Activated naive CD4-positive, alpha-beta T cell treated with anti-CD3 and anti-CD28 coated beads, Interleukin-2, amount 10 ng/mL, durations not matched to agents 7 days and 5 days (primary cell): ENCODE measurements at regions not wholly inside any gene's neighbourhood (a gene's known extent, or its start where the extent isn't known, plus 50 kb on each side); places are given as distances from the start of the nearest gene placed in this dataset.

ENCODE experiments used
- CTCF ChIA-PET: fragments of 350-600 bp; sonication (Branson Sonifier 250); formaldehyde crosslinking; loops from one replicate; lab custom pipeline; 2021; ENCODE audit warnings: antibody characterized with exemption; lab: Charles Lee
- DNase-seq: peaks from one replicate; pipeline ENCODE4 v3.0.0-alpha.2; 2020
- H3K27ac Mint-ChIP-seq: one replicate; pipeline ENCODE4 v1.8.0; 2021; ENCODE audit warnings: mild to moderate bottlenecking, moderate library complexity, mixed read lengths
- H3K27me3 Mint-ChIP-seq: one replicate; pipeline ENCODE4 v1.8.0; 2021; ENCODE audit warnings: mild to moderate bottlenecking, mixed read lengths
- H3K36me3 Mint-ChIP-seq: one replicate; pipeline ENCODE4 v1.8.0; 2021; ENCODE audit warnings: mixed read lengths
- H3K4me1 Mint-ChIP-seq: one replicate; pipeline ENCODE4 v1.8.0; 2021; ENCODE audit warnings: mixed read lengths
- H3K4me3 Mint-ChIP-seq: one replicate; pipeline ENCODE4 v1.8.0; 2021; ENCODE audit warnings: mild to moderate bottlenecking, moderate library complexity, mixed read lengths
- H3K9me3 Mint-ChIP-seq: one replicate; pipeline ENCODE4 v1.8.0; 2021; ENCODE audit warnings: mixed read lengths

GRCh38 chr13:81487151-81487550 lies 1146.2 kb upstream of the SPRY2 start:
- peaks cover 4% of the 10 kb centered on the region for H3K9me3 Mint-ChIP-seq
- no peak for DNase-seq
- no peaks in the 10 kb centered on the region for H3K4me1 Mint-ChIP-seq
- H3K27me3 Mint-ChIP-seq, result no peaks in the 10 kb centered on the region
- H3K4me3 Mint-ChIP-seq, result no peak overlapping the region
- CTCF ChIA-PET, result no interaction called here
- H3K27ac Mint-ChIP-seq, result no peak overlapping the region
- no peaks in the 10 kb centered on the region for H3K36me3 Mint-ChIP-seq

- Mint-ChIP-seq H3K27ac (no peak overlapping the region), H3K36me3 (no peaks in the 10 kb centered on the region), H3K27me3 (no peaks in the 10 kb centered on the region), H3K4me3 (no peak overlapping the region), H3K9me3 (peaks cover 4% of the 10 kb centered on the region), H3K4me1 (no peaks in the 10 kb centered on the region)
- no peak for DNase-seq
- CTCF ChIA-PET, result no interaction called here
Observed at GRCh38 chr13:81480634-81481033, 1139.7 kb upstream of the SPRY2 start.

- H3K9me3 Mint-ChIP-seq, result peaks cover 9% of the 10 kb centered on the region
- H3K27me3 Mint-ChIP-seq, result no peaks in the 10 kb centered on the region
- H3K27ac Mint-ChIP-seq, result no peak overlapping the region
- H3K36me3 Mint-ChIP-seq, result no peaks in the 10 kb centered on the region
- no peak for DNase-seq
- H3K4me3 Mint-ChIP-seq, result no peak overlapping the region
- H3K4me1 Mint-ChIP-seq, result no peaks in the 10 kb centered on the region
- CTCF ChIA-PET, result no interaction called here
Observed at GRCh38 chr13:81473366-81473899, 1132.5 kb upstream of the SPRY2 start.

GRCh38 chr13:81458170-81458569 lies 1117.2 kb upstream of the SPRY2 start:
- H3K4me1 Mint-ChIP-seq, result no peaks in the 10 kb centered on the region
- H3K9me3 Mint-ChIP-seq, result peaks cover 9% of the 10 kb centered on the region
- no peaks in the 10 kb centered on the region for H3K27me3 Mint-ChIP-seq
- H3K27ac Mint-ChIP-seq, result no peak overlapping the region
- DNase-seq, result no peak
- H3K4me3 Mint-ChIP-seq, result no peak overlapping the region
- no peaks in the 10 kb centered on the region for H3K36me3 Mint-ChIP-seq
- CTCF ChIA-PET, result no interaction called here

- H3K4me3 Mint-ChIP-seq, result no peak overlapping the region
- no peak overlapping the region for H3K27ac Mint-ChIP-seq
- CTCF ChIA-PET, result no interaction called here
- no peak for DNase-seq
- no peaks in the 10 kb centered on the region for H3K36me3 Mint-ChIP-seq
- H3K9me3 Mint-ChIP-seq, result no peaks in the 10 kb centered on the region
- H3K27me3 Mint-ChIP-seq, result no peaks in the 10 kb centered on the region
- H3K4me1 Mint-ChIP-seq, result no peaks in the 10 kb centered on the region
Observed at GRCh38 chr13:81446441-81446840, 1105.5 kb upstream of the SPRY2 start.

- H3K4me1 Mint-ChIP-seq, result no peaks in the 10 kb centered on the region
- H3K4me3 Mint-ChIP-seq, result no peak overlapping the region
- no peak overlapping the region for H3K27ac Mint-ChIP-seq
- H3K27me3 Mint-ChIP-seq, result no peaks in the 10 kb centered on the region
- no peak for DNase-seq
- CTCF ChIA-PET, result no interaction called here
- no peaks in the 10 kb centered on the region for H3K9me3 Mint-ChIP-seq
- no peaks in the 10 kb centered on the region for H3K36me3 Mint-ChIP-seq
Observed at GRCh38 chr13:81442904-81443303, 1102.0 kb upstream of the SPRY2 start.

GRCh38 chr13:81425286-81425685 lies 1084.4 kb upstream of the SPRY2 start:
- H3K36me3 Mint-ChIP-seq, result no peaks in the 10 kb centered on the region
- H3K27ac Mint-ChIP-seq, result no peak overlapping the region
- no peaks in the 10 kb centered on the region for H3K4me1 Mint-ChIP-seq
- no peaks in the 10 kb centered on the region for H3K27me3 Mint-ChIP-seq
- DNase-seq, result no peak
- H3K9me3 Mint-ChIP-seq, result peaks cover 8% of the 10 kb centered on the region
- H3K4me3 Mint-ChIP-seq, result no peak overlapping the region
- CTCF ChIA-PET, result no interaction called here

- no peak overlapping the region for H3K27ac Mint-ChIP-seq
Observed at GRCh38 chr13:81409284-81409683, 1068.4 kb upstream of the SPRY2 start.

GRCh38 chr13:81408647-81409046 lies 1067.7 kb upstream of the SPRY2 start:
- Mint-ChIP-seq H3K4me1 (no peaks in the 10 kb centered on the region), H3K27me3 (no peaks in the 10 kb centered on the region)

More at GRCh38 chr13:81409284-81409683, 1068.4 kb upstream of the SPRY2 start:
- peaks cover 2% of the 10 kb centered on the region for H3K9me3 Mint-ChIP-seq
- H3K4me3 Mint-ChIP-seq, result no peak overlapping the region
- H3K27me3 Mint-ChIP-seq, result no peaks in the 10 kb centered on the region
- CTCF ChIA-PET, result no interaction called here
- H3K36me3 Mint-ChIP-seq, result no peaks in the 10 kb centered on the region
- H3K4me1 Mint-ChIP-seq, result no peaks in the 10 kb centered on the region
- no peak for DNase-seq

GRCh38 chr13:81406639-81407292 lies 1065.8 kb upstream of the SPRY2 start:
- Mint-ChIP-seq H3K27ac (no peak overlapping the region), H3K36me3 (no peaks in the 10 kb centered on the region), H3K4me1 (no peaks in the 10 kb centered on the region), H3K4me3 (no peak overlapping the region), H3K9me3 (peaks cover 2% of the 10 kb centered on the region), H3K27me3 (no peaks in the 10 kb centered on the region)
- CTCF ChIA-PET, result no interaction called here
- DNase-seq, result no peak

More at GRCh38 chr13:81408647-81409046, 1067.7 kb upstream of the SPRY2 start:
- Mint-ChIP-seq H3K36me3 (no peaks in the 10 kb centered on the region), H3K27ac (no peak overlapping the region), H3K4me3 (no peak overlapping the region), H3K9me3 (peaks cover 2% of the 10 kb centered on the region)
- DNase-seq, result no peak
- CTCF ChIA-PET, result no interaction called here

GRCh38 chr13:81406022-81406421 lies 1065.1 kb upstream of the SPRY2 start:
- H3K9me3 Mint-ChIP-seq, result no peaks in the 10 kb centered on the region
- no peaks in the 10 kb centered on the region for H3K4me1 Mint-ChIP-seq
- H3K4me3 Mint-ChIP-seq, result no peak overlapping the region
- no peak overlapping the region for H3K27ac Mint-ChIP-seq
- no peaks in the 10 kb centered on the region for H3K27me3 Mint-ChIP-seq
- CTCF ChIA-PET, result no interaction called here
- DNase-seq, result no peak
- no peaks in the 10 kb centered on the region for H3K36me3 Mint-ChIP-seq

- no peak for DNase-seq
- Mint-ChIP-seq H3K27ac (no peak overlapping the region), H3K36me3 (no peaks in the 10 kb centered on the region), H3K27me3 (no peaks in the 10 kb centered on the region), H3K9me3 (peaks cover 5% of the 10 kb centered on the region), H3K4me3 (no peak overlapping the region), H3K4me1 (no peaks in the 10 kb centered on the region)
- CTCF ChIA-PET, result no interaction called here
Observed at GRCh38 chr13:81396192-81396591, 1055.3 kb upstream of the SPRY2 start.

- H3K36me3 Mint-ChIP-seq, result no peaks in the 10 kb centered on the region
- H3K27me3 Mint-ChIP-seq, result no peaks in the 10 kb centered on the region
- CTCF ChIA-PET, result no interaction called here
- peaks cover 5% of the 10 kb centered on the region for H3K9me3 Mint-ChIP-seq
- H3K27ac Mint-ChIP-seq, result no peak overlapping the region
- H3K4me3 Mint-ChIP-seq, result no peak overlapping the region
- DNase-seq, result no peak
- no peaks in the 10 kb centered on the region for H3K4me1 Mint-ChIP-seq
Observed at GRCh38 chr13:81395368-81395767, 1054.4 kb upstream of the SPRY2 start.

- Mint-ChIP-seq H3K4me3 (no peak overlapping the region), H3K9me3 (peaks cover 7% of the 10 kb centered on the region), H3K36me3 (no peaks in the 10 kb centered on the region), H3K27me3 (no peaks in the 10 kb centered on the region), H3K27ac (no peak overlapping the region), H3K4me1 (no peaks in the 10 kb centered on the region)
- CTCF ChIA-PET, result no interaction called here
- no peak for DNase-seq
Observed at GRCh38 chr13:81394640-81395039, 1053.7 kb upstream of the SPRY2 start.

GRCh38 chr13:81393721-81394120 lies 1052.8 kb upstream of the SPRY2 start:
- CTCF ChIA-PET, result no interaction called here
- no peaks in the 10 kb centered on the region for H3K36me3 Mint-ChIP-seq
- H3K27me3 Mint-ChIP-seq, result no peaks in the 10 kb centered on the region
- no peak for DNase-seq
- no peaks in the 10 kb centered on the region for H3K4me1 Mint-ChIP-seq
- no peak overlapping the region for H3K27ac Mint-ChIP-seq
- peaks cover 13% of the 10 kb centered on the region for H3K9me3 Mint-ChIP-seq
- no peak overlapping the region for H3K4me3 Mint-ChIP-seq
